Uterus (tissue), 3 donors: ENCODE measurements at regions not wholly inside any gene's neighbourhood (a gene's known extent, or its start where the extent isn't known, plus 50 kb on each side); places are given as distances from the start of the nearest gene placed in this dataset.
"Not testable (repeated sequence)": the region's sequence is repeated elsewhere in the genome, so short reads cannot be mapped to it uniquely, and the experiment has no call there.

Experiments
- DNase-seq, 2 donors: peaks; one replicate each; pipeline ENCODE4 v3.0.0-alpha.2; 2019 to 2020
- H3K27ac ChIP-seq, 2 donors: fragments of 200-600 bp; sonication (generic); 1 replicate in 1 of 2; 2 replicates in 1 of 2; pipeline ENCODE4 v1.5.1; 2016 to 2018
- H3K27me3 ChIP-seq, 2 donors: fragments of 200-600 bp; sonication (generic); one replicate each; pipeline ENCODE4 v1.5.1; 2018 to 2019; ENCODE audit warnings: control low read depth in 1 of 2
- H3K36me3 ChIP-seq, 2 donors: fragments of 200-600 bp; sonication (generic); one replicate each; pipeline ENCODE4 v1.5.1; 2019; ENCODE audit warnings: control low read depth in 1 of 2
- H3K4me1 ChIP-seq, 2 donors: fragments of 200-600 bp; sonication (generic); one replicate each; pipeline ENCODE4 v1.5.1; 2018 to 2019; ENCODE audit warnings: control low read depth in 1 of 2
- H3K4me3 ChIP-seq, 2 donors: fragments of 200-600 bp; sonication (generic); 1 replicate in 1 of 2; 2 replicates in 1 of 2; pipeline ENCODE4 v1.5.1; 2018 to 2019; ENCODE audit warnings: mild to moderate bottlenecking in 1 of 2
- H3K9me3 ChIP-seq, 2 donors: fragments of 200-600 bp; sonication (generic); one replicate each; pipeline ENCODE4 v1.5.1; 2019; ENCODE audit warnings: control low read depth in 1 of 2
- CTCF ChIP-seq, 4 experiments: fragments of 200-600 bp in 2 of 4; fragments of 450-650 bp in 2 of 4; sonication (generic) in 2 of 4; IDR thresholded peaks; one replicate each; pipeline ENCODE4 v1.5.1; 2016 to 2019; ENCODE audit warnings: antibody characterized with exemption in 4 of 4, mild to moderate bottlenecking in 2 of 4, moderate library complexity in 1 of 4
- POLR2A ChIP-seq, 2 donors: fragments of 450-650 bp; IDR thresholded peaks; one replicate each; pipeline ENCODE4 v1.6.1; 2016; ENCODE audit warnings: antibody characterized with exemption in 2 of 2, mild to moderate bottlenecking in 1 of 2, moderate library complexity in 1 of 2
- intact Hi-C: fragments of 100-400 bp; cut with DNase I; formaldehyde crosslinking; loops from one replicate; pipeline ENCODE4 v1.15.1; 2023; ENCODE audit warnings: low total_unique reads
- donor health status: DM: yes; HTN: yes; CAD: no.

- H3K4me3 ChIP-seq, result no peak overlapping the region
- H3K36me3 ChIP-seq, result no peaks in the 10 kb centered on the region
- H3K27me3 ChIP-seq, result no peaks in the 10 kb centered on the region
- intact Hi-C loops, result no loop called here
- no peak for TF ChIP-seq POLR2A (IDR thresholded peaks at IDR 0.05)
- no peak for TF ChIP-seq CTCF (IDR thresholded peaks at IDR 0.05)
- no peaks in the 10 kb centered on the region for H3K9me3 ChIP-seq
- peak overlapping the region; percentile 66 to 69 for H3K27ac ChIP-seq
- H3K4me1 ChIP-seq, result no peaks in the 10 kb centered on the region
- no peak for DNase-seq
These were observed 71.9 kb downstream of the ARRDC3 start for GRCh38 chr5:91311168-91311696.

- intact Hi-C loops, result not testable (repeated sequence)
These were observed 75.0 kb downstream of the ARRDC3 start for GRCh38 chr5:91308157-91308556.

GRCh38 chr5:91307048-91307447, 76.1 kb downstream of the ARRDC3 start:
- no peak for TF ChIP-seq POLR2A (IDR thresholded peaks at IDR 0.05)
- TF ChIP-seq CTCF (IDR thresholded peaks at IDR 0.05), result no peak
- H3K27me3 ChIP-seq, result no peaks in the 10 kb centered on the region
- intact Hi-C loops, result no loop called here
- peak overlapping the region; percentile 13 to 28 for H3K27ac ChIP-seq
- H3K36me3 ChIP-seq, result no peaks in the 10 kb centered on the region
- H3K4me1 ChIP-seq, result no peaks in the 10 kb centered on the region
- DNase-seq, result peak; percentile 69 to 76
- no peak overlapping the region for H3K4me3 ChIP-seq
- H3K9me3 ChIP-seq, result no peaks in the 10 kb centered on the region

More at GRCh38 chr5:91308157-91308556, 75.0 kb downstream of the ARRDC3 start:
- not testable (repeated sequence) for H3K27me3 ChIP-seq, DNase-seq, H3K4me3 ChIP-seq, H3K9me3 ChIP-seq, H3K4me1 ChIP-seq, H3K36me3 ChIP-seq, H3K27ac ChIP-seq

GRCh38 chr5:91306497-91306896, 76.6 kb downstream of the ARRDC3 start:
- intact Hi-C loops, result no loop called here
- Histone ChIP-seq H3K27ac (peak overlapping the region; percentile 13 to 28), H3K4me1 (no peaks in the 10 kb centered on the region), H3K36me3 (no peaks in the 10 kb centered on the region), H3K9me3 (no peaks in the 10 kb centered on the region), H3K4me3 (no peak overlapping the region), H3K27me3 (no peaks in the 10 kb centered on the region)
- DNase-seq, result no peak
- TF ChIP-seq CTCF (IDR thresholded peaks at IDR 0.05) (no peak), POLR2A (IDR thresholded peaks at IDR 0.05) (no peak)

GRCh38 chr5:91305640-91306039, 77.5 kb downstream of the ARRDC3 start:
- TF ChIP-seq CTCF (IDR thresholded peaks at IDR 0.05), result no peak
- no peak for TF ChIP-seq POLR2A (IDR thresholded peaks at IDR 0.05)
- no peak for DNase-seq
- Histone ChIP-seq H3K4me3 (no peak overlapping the region), H3K27ac (peak overlapping the region in 1 of 2 donors; percentile 28), H3K36me3 (no peaks in the 10 kb centered on the region), H3K9me3 (no peaks in the 10 kb centered on the region), H3K27me3 (no peaks in the 10 kb centered on the region), H3K4me1 (no peaks in the 10 kb centered on the region)
- intact Hi-C loops, result no loop called here

GRCh38 chr5:91304015-91304414, 79.1 kb downstream of the ARRDC3 start:
- H3K4me1 ChIP-seq, DNase-seq, H3K36me3 ChIP-seq, intact Hi-C loops, H3K9me3 ChIP-seq, H3K27me3 ChIP-seq, H3K27ac ChIP-seq, H3K4me3 ChIP-seq: not testable (repeated sequence)
